ENCODE measurements at regions not wholly inside any gene's neighbourhood (a gene's known extent, or its start where the extent isn't known, plus 50 kb on each side); places are given as distances from the start of the nearest gene placed in this dataset.

- TF ChIP-seq CTCF (IDR thresholded peaks at IDR 0.05) (no peak), POLR2A (IDR thresholded peaks at IDR 0.05) (no peak), POLR2AphosphoS5 (IDR thresholded peaks at IDR 0.05; ENCODE audit: insufficient read depth in 1 of 2, low read depth in 1 of 2) (no peak)
These were observed 300.4 kb downstream of the PTPRC start for GRCh38 chr1:198939286-198939685.

Data from vagina (tissue), 2 donors.